Gastrocnemius medialis (tissue), 4 donors: ENCODE measurements at regions not wholly inside any gene's neighbourhood (a gene's known extent, or its start where the extent isn't known, plus 50 kb on each side); places are given as distances from the start of the nearest gene placed in this dataset.

ENCODE experiments used
- ATAC-seq, 2 donors: fragments of 150-250 bp; one replicate each; pipeline ENCODE4 v1.9.1; 2016
- DNase-seq, 2 donors: peaks; one replicate each; pipeline ENCODE4 v3.0.0-alpha.2; 2019
- H3K27ac ChIP-seq, 4 donors: fragments of 200-600 bp; sonication (generic); 1 replicate in 1 of 4; 2 replicates in 3 of 4; pipeline ENCODE4 v1.5.1; 2016 to 2018; ENCODE audit warnings: mild to moderate bottlenecking in 2 of 4, moderate library complexity in 1 of 4
- H3K27me3 ChIP-seq, 3 donors: fragments of 200-600 bp; sonication (generic) in 2 of 3; 1 replicate in 1 of 3; 2 replicates in 2 of 3; pipeline versions ENCODE4 v1.5.1 to v1.6.0; 2016 to 2019; ENCODE audit warnings: mild to moderate bottlenecking in 1 of 3, moderate library complexity in 1 of 3
- H3K36me3 ChIP-seq, 2 donors: fragments of 200-600 bp; sonication (generic) in 1 of 2; one replicate each; pipeline ENCODE4 v1.5.1; 2017 to 2018
- H3K4me1 ChIP-seq, 2 donors: fragments of 200-600 bp; sonication (generic) in 1 of 2; one replicate each; pipeline ENCODE4 v1.5.1; 2016 to 2017; ENCODE audit warnings: mild to moderate bottlenecking in 2 of 2
- H3K4me3 ChIP-seq, 4 donors: fragments of 200-600 bp; sonication (generic) in 3 of 4; 1 replicate in 1 of 4; 2 replicates in 3 of 4; pipeline ENCODE4 v1.5.1; 2016 to 2019; ENCODE audit warnings: mild to moderate bottlenecking in 2 of 4
- H3K9me3 ChIP-seq, 3 donors: fragments of 200-600 bp; sonication (generic) in 2 of 3; 1 replicate in 1 of 3; 2 replicates in 2 of 3; pipeline ENCODE4 v1.5.1; 2016 to 2019
- POLR2A ChIP-seq, 2 donors: fragments of 450-650 bp; IDR thresholded peaks; one replicate each; pipeline ENCODE4 v1.6.1; 2017; ENCODE audit warnings: antibody characterized with exemption in 2 of 2, mild to moderate bottlenecking in 2 of 2, moderate library complexity in 2 of 2
- in situ Hi-C, 4 donors: fragments of 200-750 bp; cut with MboI; loops; one replicate each; pipeline versions ENCODE4 v1.15.0 to v1.8.0; 2017; ENCODE audit warnings: low sequenced_read_pairs in 4 of 4
- intact Hi-C: fragments of 100-400 bp; cut with DNase I; formaldehyde crosslinking; loops from one replicate; pipeline ENCODE4 v1.15.1; 2023; ENCODE audit warnings: low total_unique reads
- TF ChIP-seq, protein P1 (sequence below), 5 experiments: fragments of 450-650 bp in 3 of 5; fragments of 200-600 bp in 2 of 5; sonication (generic) in 2 of 5; IDR thresholded peaks in 4 of 5; conservative IDR thresholded peaks in 1 of 5; 1 replicate in 4 of 5; 2 replicates in 1 of 5; pipeline ENCODE4 v1.5.1; 2016 to 2019; ENCODE audit warnings: antibody characterized with exemption in 5 of 5, mild to moderate bottlenecking in 3 of 5, moderate library complexity in 3 of 5

DNA sequence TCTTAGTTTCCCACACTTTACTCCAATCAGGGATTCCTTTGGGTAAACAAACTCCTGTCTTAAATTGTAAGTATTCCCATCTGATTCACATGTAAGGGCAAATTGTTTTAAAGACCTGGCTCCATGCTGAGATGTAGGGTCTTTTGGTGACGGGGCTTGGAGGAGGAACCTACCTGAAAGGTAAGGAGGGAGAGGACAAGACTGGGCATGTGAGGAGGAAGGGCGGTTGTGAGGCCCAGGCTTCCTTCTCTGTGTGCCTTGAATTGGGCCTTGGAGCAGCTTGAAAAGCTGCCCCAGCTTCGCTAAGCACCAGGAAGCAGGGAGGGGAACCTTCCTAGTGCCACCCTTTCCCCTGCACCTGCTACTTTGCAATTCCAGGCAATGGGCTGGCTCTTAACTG, 86.8 kb downstream of the C9orf152 start:
- TF ChIP-seq, protein P1, sequence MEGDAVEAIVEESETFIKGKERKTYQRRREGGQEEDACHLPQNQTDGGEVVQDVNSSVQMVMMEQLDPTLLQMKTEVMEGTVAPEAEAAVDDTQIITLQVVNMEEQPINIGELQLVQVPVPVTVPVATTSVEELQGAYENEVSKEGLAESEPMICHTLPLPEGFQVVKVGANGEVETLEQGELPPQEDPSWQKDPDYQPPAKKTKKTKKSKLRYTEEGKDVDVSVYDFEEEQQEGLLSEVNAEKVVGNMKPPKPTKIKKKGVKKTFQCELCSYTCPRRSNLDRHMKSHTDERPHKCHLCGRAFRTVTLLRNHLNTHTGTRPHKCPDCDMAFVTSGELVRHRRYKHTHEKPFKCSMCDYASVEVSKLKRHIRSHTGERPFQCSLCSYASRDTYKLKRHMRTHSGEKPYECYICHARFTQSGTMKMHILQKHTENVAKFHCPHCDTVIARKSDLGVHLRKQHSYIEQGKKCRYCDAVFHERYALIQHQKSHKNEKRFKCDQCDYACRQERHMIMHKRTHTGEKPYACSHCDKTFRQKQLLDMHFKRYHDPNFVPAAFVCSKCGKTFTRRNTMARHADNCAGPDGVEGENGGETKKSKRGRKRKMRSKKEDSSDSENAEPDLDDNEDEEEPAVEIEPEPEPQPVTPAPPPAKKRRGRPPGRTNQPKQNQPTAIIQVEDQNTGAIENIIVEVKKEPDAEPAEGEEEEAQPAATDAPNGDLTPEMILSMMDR (IDR thresholded peaks at IDR 0.05 in 4 of 5, conservative IDR thresholded peaks at IDR 0.05 in 1 of 5): no peak
- no peak for TF ChIP-seq POLR2A (IDR thresholded peaks at IDR 0.05)
- DNase-seq (no peak), ATAC-seq (no peak)
- no peaks in the 10 kb centered on the region for H3K36me3 ChIP-seq
- no peak overlapping the region for H3K27ac ChIP-seq
- intact Hi-C loops (no loop called here), in situ Hi-C loops (no loop called here)
- H3K4me1 ChIP-seq: peaks cover 20 to 38% of the 10 kb centered on the region in 2 donors
- H3K27me3 ChIP-seq: no peaks in the 10 kb centered on the region
- no peaks in the 10 kb centered on the region for H3K9me3 ChIP-seq
- H3K4me3 ChIP-seq: no peak overlapping the region

DNA sequence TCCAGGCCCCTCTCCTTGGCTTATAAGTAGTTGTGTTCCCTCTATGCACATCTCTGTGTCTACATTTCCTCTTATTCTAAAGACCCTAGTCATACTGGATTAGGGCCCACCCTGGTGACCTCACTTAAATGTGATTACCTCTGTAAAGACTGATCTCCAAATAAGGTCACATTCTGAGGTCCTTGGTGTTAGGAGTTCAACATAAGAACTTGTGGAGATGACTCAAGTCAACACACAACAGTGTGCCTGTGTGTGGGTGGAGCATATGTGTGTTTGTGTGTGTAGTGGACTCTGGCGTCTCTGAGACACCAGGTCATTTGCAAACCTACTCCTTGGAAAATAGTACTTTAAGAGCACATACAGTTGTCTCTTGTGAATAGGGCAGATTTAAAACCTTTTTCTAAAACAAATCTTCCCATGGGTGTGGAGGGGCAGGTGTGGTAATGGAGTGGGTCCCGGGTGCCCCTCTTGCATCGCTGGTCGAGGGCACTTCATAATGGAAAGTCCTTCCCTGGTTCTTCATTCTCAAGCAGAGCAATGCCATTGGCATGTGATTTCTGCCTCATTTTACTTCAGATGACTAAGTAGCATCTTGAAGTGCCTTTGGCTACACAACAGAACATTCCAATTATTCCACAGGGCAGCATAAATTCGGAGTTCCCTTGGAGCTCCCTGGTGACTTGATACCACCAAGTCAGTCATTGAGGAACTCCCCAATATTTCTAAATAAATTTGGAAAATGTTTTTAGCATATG, 84.4 kb downstream of the C9orf152 start:
- in situ Hi-C loops (no loop called here), intact Hi-C loops (no loop called here)
- ATAC-seq (no peak), DNase-seq (no peak)
- Histone ChIP-seq H3K27me3 (no peaks in the 10 kb centered on the region), H3K27ac (peak overlapping the region in 3 of 4 donors; percentile 39 to 76 (median 74)), H3K4me3 (no peak overlapping the region), H3K4me1 (peaks cover 22 to 44% of the 10 kb centered on the region in 2 donors), H3K9me3 (no peaks in the 10 kb centered on the region), H3K36me3 (no peaks in the 10 kb centered on the region)
- TF ChIP-seq, protein P1 (IDR thresholded peaks at IDR 0.05 in 4 of 5, conservative IDR thresholded peaks at IDR 0.05 in 1 of 5): no peak
- TF ChIP-seq POLR2A (IDR thresholded peaks at IDR 0.05): no peak

DNA sequence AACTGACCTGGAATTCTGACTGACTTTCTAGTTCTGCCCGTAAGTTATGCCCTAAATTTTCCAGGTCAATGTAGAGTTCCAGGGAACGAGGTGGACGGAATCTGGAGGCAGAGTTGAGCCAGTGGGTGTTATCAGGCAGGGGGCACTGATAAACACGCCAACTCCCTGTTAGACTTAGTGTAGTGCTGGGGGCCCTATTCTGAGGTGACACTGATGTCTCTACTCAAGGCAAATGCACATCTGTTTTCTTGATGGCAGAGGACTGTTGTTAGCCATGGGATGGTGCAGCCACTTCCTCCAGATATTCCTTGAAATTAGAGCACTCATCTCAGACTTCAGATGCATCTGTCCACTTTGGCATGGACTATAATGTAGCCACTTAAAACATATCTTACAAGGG, 83.5 kb downstream of the C9orf152 start:
- Histone ChIP-seq H3K4me3 (no peak overlapping the region), H3K27me3 (no peaks in the 10 kb centered on the region), H3K27ac (peak overlapping the region; percentile 69 to 76 (median 75)), H3K9me3 (no peaks in the 10 kb centered on the region), H3K4me1 (peaks cover 29 to 51% of the 10 kb centered on the region in 2 donors), H3K36me3 (no peaks in the 10 kb centered on the region)
- intact Hi-C loops (no loop called here), in situ Hi-C loops (no loop called here)
- no peak for TF ChIP-seq POLR2A (IDR thresholded peaks at IDR 0.05)
- TF ChIP-seq, protein P1 (IDR thresholded peaks at IDR 0.05 in 4 of 5, conservative IDR thresholded peaks at IDR 0.05 in 1 of 5): no peak
- ATAC-seq: no peak
- DNase-seq: no peak

DNA sequence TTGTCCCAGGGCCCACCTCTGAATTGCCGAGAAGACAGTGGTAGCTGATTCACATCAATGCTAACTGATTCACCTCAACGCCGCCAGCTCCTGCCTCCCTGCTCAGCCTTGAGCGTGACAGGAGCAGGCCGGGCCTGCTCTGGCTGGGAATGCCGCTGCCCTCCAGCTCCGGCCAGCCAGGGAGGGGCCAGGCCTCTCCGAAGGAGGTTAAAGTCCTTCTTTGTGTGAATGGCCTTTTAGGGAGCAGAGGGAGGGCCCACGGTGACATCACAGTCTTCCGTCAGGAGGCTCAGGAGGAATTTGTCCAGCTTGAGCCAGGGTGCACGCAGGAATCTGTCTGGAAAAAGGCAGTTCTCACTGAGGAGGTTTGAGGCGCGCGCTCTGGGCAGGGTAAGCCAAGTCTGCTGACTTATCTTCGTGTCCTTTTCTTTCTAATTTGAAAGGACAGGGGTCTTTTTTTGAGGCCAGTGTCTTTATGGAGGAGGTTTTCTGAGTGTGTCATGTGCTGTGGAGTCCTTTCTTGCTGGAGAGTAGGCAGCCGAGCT, 82.7 kb downstream of the C9orf152 start:
- TF ChIP-seq, protein P1 (IDR thresholded peaks at IDR 0.05 in 4 of 5, conservative IDR thresholded peaks at IDR 0.05 in 1 of 5): no peak
- peak in 1 of 2 donors; percentile 46 for TF ChIP-seq POLR2A (IDR thresholded peaks at IDR 0.05)
- intact Hi-C loops: no loop called here
- Histone ChIP-seq H3K27ac (peak overlapping the region; percentile 69 to 76 (median 75)), H3K36me3 (no peaks in the 10 kb centered on the region), H3K9me3 (no peaks in the 10 kb centered on the region), H3K4me1 (peaks cover 37 to 52% of the 10 kb centered on the region in 2 donors), H3K27me3 (no peaks in the 10 kb centered on the region), H3K4me3 (peak overlapping the region in 1 of 4 donors; percentile 14)
- in situ Hi-C loops: no loop called here
- DNase-seq (peak; percentile 23 to 45), ATAC-seq (peak; percentile 68 to 71)
